NT2/D1 (cell line): ENCODE measurements at regions not wholly inside any gene's neighbourhood (a gene's known extent, or its start where the extent isn't known, plus 50 kb on each side); places are given as distances from the start of the nearest gene placed in this dataset.

Source experiments
- DNase-seq: peaks from one replicate; pipeline ENCODE4 v3.0.0-alpha.2; 2011; ENCODE audit warnings: low read depth, low spot score
- H3K27me3 ChIP-seq: 2 replicates; pipeline ENCODE4 v1.6.0; 2011; ENCODE audit warnings: mild to moderate bottlenecking; ENCODE audit not compliant: insufficient read length, insufficient read depth
- H3K36me3 ChIP-seq: 2 replicates; pipeline ENCODE4 v1.6.1; 2011; ENCODE audit warnings: mild to moderate bottlenecking, low read length, mixed read lengths; ENCODE audit not compliant: insufficient read depth, insufficient read length
- H3K4me1 ChIP-seq: 2 replicates; pipeline ENCODE4 v1.5.1; 2011; ENCODE audit not compliant: insufficient read depth, insufficient read length
- H3K4me3 ChIP-seq: 2 replicates; pipeline ENCODE4 v1.5.1; 2011; ENCODE audit warnings: low read depth; ENCODE audit not compliant: insufficient read length
- H3K9ac ChIP-seq: 2 replicates; pipeline ENCODE4 v1.6.0; 2011; ENCODE audit warnings: low read depth; ENCODE audit not compliant: insufficient read length
- H3K9me3 ChIP-seq: 2 replicates; pipeline ENCODE4 v1.5.1; 2011; ENCODE audit warnings: mild to moderate bottlenecking, low read length; ENCODE audit not compliant: insufficient read depth
- SUZ12 ChIP-seq: IDR thresholded peaks from 2 replicates; pipeline ENCODE4 v1.6.1; 2011; ENCODE audit not compliant: insufficient read length, insufficient read depth; ENCODE audit errors: extremely low read depth
- YY1 ChIP-seq: IDR thresholded peaks from 2 replicates; pipeline ENCODE4 v1.6.1; 2011; ENCODE audit not compliant: insufficient read length, insufficient read depth
- ZNF274 ChIP-seq: IDR thresholded peaks from 2 replicates; pipeline ENCODE4 v1.6.1; 2011; ENCODE audit warnings: mild to moderate bottlenecking, low read depth, low read length

DNA sequence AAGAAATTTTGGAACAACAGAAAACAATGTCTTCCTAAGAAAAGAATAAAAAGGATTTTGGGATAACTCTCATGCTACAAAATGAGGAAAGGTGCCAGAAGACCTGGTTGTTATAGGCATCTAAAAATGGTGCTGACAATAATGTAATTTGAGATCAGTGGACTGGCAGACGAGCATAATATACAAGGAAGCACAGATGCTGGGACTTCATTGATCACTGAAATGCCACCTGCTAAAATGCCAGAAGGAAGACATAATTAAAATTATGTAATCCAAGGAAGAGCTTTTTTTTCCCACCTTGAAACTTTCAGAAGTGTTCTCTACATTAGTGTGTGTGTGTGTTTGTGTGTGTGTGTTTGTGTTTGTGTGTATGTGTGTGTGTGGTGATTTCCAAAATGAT, 535.9 kb downstream of the XIRP2 start:
- Histone ChIP-seq H3K36me3 (no peaks in the 10 kb centered on the region), H3K9ac (no peak overlapping the region), H3K4me1 (no peaks in the 10 kb centered on the region), H3K4me3 (no peak overlapping the region), H3K27me3 (no peaks in the 10 kb centered on the region), H3K9me3 (no peaks in the 10 kb centered on the region)
- no peak for DNase-seq
- no peak for TF ChIP-seq YY1

- Histone ChIP-seq H3K4me1 (no peaks in the 10 kb centered on the region), H3K9ac (no peak overlapping the region)
Observed at GRCh38 chr2:167423731-167424130, 535.5 kb downstream of the XIRP2 start.

GRCh38 chr2:167420211-167420610, 531.9 kb downstream of the XIRP2 start:
- no peaks in the 10 kb centered on the region for H3K4me1 ChIP-seq
- no peak for TF ChIP-seq YY1
- no peak overlapping the region for H3K4me3 ChIP-seq
- H3K9me3 ChIP-seq, result peaks cover 7% of the 10 kb centered on the region; the same call in 1 of the 2 replicates
- no peak overlapping the region for H3K9ac ChIP-seq
- no peaks in the 10 kb centered on the region for H3K36me3 ChIP-seq
- H3K27me3 ChIP-seq, result no peaks in the 10 kb centered on the region
- DNase-seq, result no peak

More at GRCh38 chr2:167423731-167424130, 535.5 kb downstream of the XIRP2 start:
- no peaks in the 10 kb centered on the region for H3K9me3 ChIP-seq
- H3K36me3 ChIP-seq, result no peaks in the 10 kb centered on the region
- H3K27me3 ChIP-seq, result no peaks in the 10 kb centered on the region
- no peak for DNase-seq
- no peak overlapping the region for H3K4me3 ChIP-seq
- TF ChIP-seq YY1, result no peak

DNA sequence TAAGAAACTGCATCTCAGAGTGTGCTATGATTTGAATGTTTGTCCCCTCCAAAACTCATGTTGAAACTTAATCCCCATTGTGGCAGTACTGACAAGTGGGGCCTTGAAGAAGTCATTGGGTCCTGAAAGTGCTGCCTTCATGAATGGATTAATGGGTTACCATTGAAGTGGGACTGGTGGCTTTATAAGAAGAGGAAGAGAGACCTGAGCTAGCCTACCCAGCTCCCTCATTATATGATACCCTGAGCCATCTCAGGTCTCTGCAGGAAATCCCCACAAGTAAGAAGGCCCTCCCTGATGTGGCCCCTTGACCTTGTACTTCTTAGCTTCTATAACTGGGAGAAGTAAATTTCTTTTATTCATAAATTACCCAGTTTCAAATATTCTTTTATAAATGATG, 526.8 kb downstream of the XIRP2 start:
- H3K4me1 ChIP-seq, result no peaks in the 10 kb centered on the region
- DNase-seq, result no peak
- no peaks in the 10 kb centered on the region for H3K36me3 ChIP-seq
- no peak overlapping the region for H3K9ac ChIP-seq
- no peaks in the 10 kb centered on the region for H3K27me3 ChIP-seq
- peaks cover 20% of the 10 kb centered on the region for H3K9me3 ChIP-seq
- no peak overlapping the region for H3K4me3 ChIP-seq
- TF ChIP-seq ZNF274, result no peak
- TF ChIP-seq YY1, result no peak
- no peak for TF ChIP-seq SUZ12

- Histone ChIP-seq H3K27me3 (no peaks in the 10 kb centered on the region), H3K36me3 (no peaks in the 10 kb centered on the region), H3K4me1 (no peaks in the 10 kb centered on the region), H3K9ac (no peak overlapping the region), H3K4me3 (no peak overlapping the region), H3K9me3 (peaks cover 31% of the 10 kb centered on the region)
- no peak for TF ChIP-seq ZNF274
- no peak for TF ChIP-seq SUZ12
- TF ChIP-seq YY1, result no peak
- no peak for DNase-seq
Observed at GRCh38 chr2:167411367-167411766, 523.1 kb downstream of the XIRP2 start.

DNA sequence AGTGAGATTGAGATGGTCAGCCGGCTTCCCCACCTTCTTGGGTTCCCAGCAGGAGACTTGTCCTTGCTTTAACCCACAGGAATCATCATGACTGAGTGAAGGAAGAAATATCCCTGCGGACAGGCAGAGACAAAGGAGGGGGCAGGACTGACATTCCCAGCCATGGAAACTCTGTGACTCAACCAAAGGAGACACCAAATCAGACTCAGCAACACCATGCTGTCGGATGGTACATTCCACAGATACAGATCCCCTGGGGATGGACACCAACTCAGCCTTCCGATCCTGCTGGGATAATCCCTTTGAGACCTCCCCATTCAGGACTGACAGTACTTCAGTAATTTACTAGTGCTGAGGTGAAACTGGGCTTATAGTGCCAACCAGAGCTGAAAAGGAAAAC, 518.3 kb downstream of the XIRP2 start:
- Histone ChIP-seq H3K36me3 (no peaks in the 10 kb centered on the region), H3K27me3 (no peaks in the 10 kb centered on the region), H3K9ac (no peak overlapping the region), H3K4me3 (no peak overlapping the region), H3K9me3 (peaks cover 24% of the 10 kb centered on the region), H3K4me1 (no peaks in the 10 kb centered on the region)
- TF ChIP-seq ZNF274, result no peak
- no peak for TF ChIP-seq SUZ12
- no peak for TF ChIP-seq YY1
- DNase-seq, result peak; percentile 92

GRCh38 chr2:167404627-167405284, 516.5 kb downstream of the XIRP2 start:
- H3K4me3 ChIP-seq, result no peak overlapping the region
- H3K27me3 ChIP-seq, result no peaks in the 10 kb centered on the region
- DNase-seq, result no peak
- H3K36me3 ChIP-seq, result no peaks in the 10 kb centered on the region
- no peak for TF ChIP-seq YY1
- no peak for TF ChIP-seq ZNF274
- no peak for TF ChIP-seq SUZ12
- no peak overlapping the region for H3K9ac ChIP-seq
- H3K9me3 ChIP-seq, result peaks cover 24% of the 10 kb centered on the region
- no peaks in the 10 kb centered on the region for H3K4me1 ChIP-seq

GRCh38 chr2:167401309-167401708, 513.0 kb downstream of the XIRP2 start:
- Histone ChIP-seq H3K9me3 (peaks cover 10% of the 10 kb centered on the region), H3K36me3 (no peaks in the 10 kb centered on the region), H3K4me3 (no peak overlapping the region), H3K4me1 (no peaks in the 10 kb centered on the region), H3K27me3 (no peaks in the 10 kb centered on the region), H3K9ac (no peak overlapping the region)
- DNase-seq, result no peak
- no peak for TF ChIP-seq YY1
- TF ChIP-seq ZNF274, result no peak
- no peak for TF ChIP-seq SUZ12
